ENCODE measurements at regions not wholly inside any gene's neighbourhood (a gene's known extent, or its start where the extent isn't known, plus 50 kb on each side); places are given as distances from the start of the nearest gene placed in this dataset.
A peak's percentile ranks its signal among the peaks of the same experiment; 100 is the strongest.
"Not testable (repeated sequence)": the region's sequence is repeated elsewhere in the genome, so short reads cannot be mapped to it uniquely, and the experiment has no call there.

DNA sequence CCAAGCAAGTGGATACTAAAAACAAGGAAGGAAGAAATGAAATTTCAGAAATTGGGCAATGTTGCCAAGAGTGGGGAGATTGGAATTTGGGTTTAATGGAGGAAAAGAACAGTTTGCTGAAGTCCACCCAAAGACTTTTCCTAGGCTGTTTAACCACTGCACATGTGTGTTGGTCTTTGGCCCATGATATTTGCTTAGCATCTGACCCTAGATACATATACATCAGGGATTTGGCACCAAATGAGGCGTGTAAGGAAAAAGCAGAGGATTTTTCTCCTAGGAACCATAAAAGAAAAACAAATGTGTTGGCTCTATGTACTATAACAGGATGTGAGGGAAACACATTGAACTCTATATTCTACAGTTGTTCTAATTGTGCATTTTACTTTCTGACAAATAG, 80.7 kb upstream of the CD28 start:
- TF ChIP-seq HDAC2 (IDR thresholded peaks at IDR 0.05) (no peak), BHLHE40 (IDR thresholded peaks at IDR 0.05; ENCODE audit: low read depth, low read length) (no peak), CBX8 (IDR thresholded peaks at IDR 0.05) (no peak), ZSCAN20 (CRISPR knock-in tag; IDR thresholded peaks at IDR 0.05) (no peak), RNF2 (IDR thresholded peaks at IDR 0.05; ENCODE audit: borderline replicate concordance, low read depth) (no peak), POLR2A (IDR thresholded peaks at IDR 0.05; ENCODE audit: low read length) (no peak), CBX2 (IDR thresholded peaks at IDR 0.05; ENCODE audit: borderline replicate concordance, low read depth) (no peak)
- TF ChIP-seq, protein P1, sequence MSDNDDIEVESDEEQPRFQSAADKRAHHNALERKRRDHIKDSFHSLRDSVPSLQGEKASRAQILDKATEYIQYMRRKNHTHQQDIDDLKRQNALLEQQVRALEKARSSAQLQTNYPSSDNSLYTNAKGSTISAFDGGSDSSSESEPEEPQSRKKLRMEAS (IDR thresholded peaks at IDR 0.05) = no peak
- DNase-seq (ENCODE audit: low read depth in 1 of 2, low spot score in 1 of 2) (no peak), ATAC-seq (no peak), FAIRE-seq (no peak)
- Histone ChIP-seq H3K27ac (no peak overlapping the region), H3K4me1 (peaks cover 16% of the 10 kb centered on the region), H3K4me2 (no peak overlapping the region), H3K4me3 (no peak overlapping the region), H3K9me3 (no peaks in the 10 kb centered on the region)
- WGBS (ENCODE audit: missing lambda C conversion rate) = 83% methylated on average over 1 of the region's 1 CpG
- CTCF ChIA-PET = no interaction called here
- POLR2A ChIA-PET = no interaction called here

DNA sequence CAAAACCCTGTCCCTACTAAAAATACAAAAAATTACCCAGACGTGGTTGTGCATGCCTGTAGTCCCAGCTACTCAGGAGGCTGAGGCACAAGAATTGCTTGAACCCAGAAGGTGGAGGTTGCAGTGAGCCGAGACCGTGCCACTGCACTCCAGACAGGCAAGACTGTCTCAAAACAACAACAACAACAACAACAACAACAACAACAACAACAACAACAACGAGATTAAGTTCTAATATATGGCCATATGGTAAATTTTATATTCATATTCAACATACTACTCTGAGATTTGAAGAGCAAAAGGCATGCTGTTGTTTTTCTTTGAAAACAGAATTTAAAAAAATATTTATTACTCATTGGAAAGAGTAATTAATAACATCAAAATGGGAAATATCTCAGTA, 80.2 kb upstream of the CD28 start:
- FAIRE-seq; H3K4me3 ChIP-seq; ATAC-seq; H3K27ac ChIP-seq; H3K9me3 ChIP-seq; DNase-seq (ENCODE audit: low read depth in 1 of 2, low spot score in 1 of 2); H3K4me2 ChIP-seq; CTCF ChIA-PET: not testable (repeated sequence)
- H3K4me1 ChIP-seq = peaks cover 22% of the 10 kb centered on the region
- 68% methylated on average over 4 of the region's 4 CpGs for WGBS (ENCODE audit: missing lambda C conversion rate)
- POLR2A ChIA-PET = interaction anchor here (0.7 kb wide), 1 partner anchor 12 kb away, joined by 3 read pairs; no protein-coding TSS in a partner anchor

DNA sequence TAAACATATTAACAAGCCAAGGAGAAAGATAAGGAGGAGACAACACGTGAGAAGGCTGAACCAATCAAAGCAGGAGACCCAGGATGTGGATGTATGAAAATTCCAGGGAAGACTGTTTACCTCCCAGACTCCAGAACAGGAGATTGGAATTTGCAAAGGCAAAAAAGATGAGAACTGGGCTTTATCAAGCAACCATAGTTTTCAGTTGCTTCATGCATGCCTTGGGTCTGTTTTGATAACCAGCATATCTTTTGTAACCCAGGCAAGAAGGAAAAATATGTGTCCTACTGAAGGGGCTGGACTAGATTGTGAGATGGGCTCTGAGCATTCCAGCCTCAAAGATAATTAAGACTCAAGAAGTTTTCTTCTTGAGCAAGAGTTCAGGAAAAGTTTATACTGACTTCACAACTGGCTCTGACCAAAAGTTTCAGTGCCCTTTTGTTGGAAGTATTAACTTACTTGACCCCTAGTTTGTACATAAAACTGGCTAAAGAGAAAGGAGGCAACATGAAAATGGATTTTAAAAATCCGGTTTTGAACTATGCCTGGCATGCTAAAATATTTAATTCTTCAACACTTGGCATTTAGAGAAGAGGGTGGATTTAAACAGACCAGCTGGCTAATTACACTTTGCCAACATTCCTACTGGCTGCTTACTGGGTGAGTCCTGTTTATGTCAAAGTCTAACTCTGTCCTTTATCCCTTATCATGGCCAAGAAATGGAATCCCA, 79.3 kb upstream of the CD28 start:
- ChIA-PET CTCF (interaction anchor here (0.8 kb wide), 1 partner anchor 10 kb away, joined by 3 read pairs; no protein-coding TSS in a partner anchor), POLR2A (interaction anchor here (0.7 kb wide), 1 partner anchor 12 kb away, joined by 3 read pairs; no protein-coding TSS in a partner anchor)
- WGBS (ENCODE audit: missing lambda C conversion rate) = 23% methylated on average over 2 of the region's 2 CpGs

DNA sequence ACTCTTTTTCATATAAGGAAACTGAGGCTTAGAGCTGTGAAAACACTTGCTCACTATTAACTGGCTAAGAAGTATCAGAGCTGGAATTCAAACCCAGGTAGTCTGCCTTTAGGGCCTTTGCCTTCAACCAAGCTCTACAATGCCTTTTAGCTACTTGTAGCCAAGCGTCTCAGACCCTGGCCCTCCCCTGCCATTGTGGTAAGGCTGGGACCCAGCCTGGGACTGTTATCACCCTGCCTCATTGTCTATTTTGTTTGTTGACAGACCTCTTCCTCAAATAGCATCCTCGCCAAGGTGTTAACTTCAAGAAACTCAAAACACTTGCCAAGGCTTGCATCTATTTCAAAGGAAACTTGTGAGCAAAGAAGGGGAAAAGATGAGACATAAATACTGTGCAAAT, 76.7 kb upstream of the CD28 start:
- no peak for FAIRE-seq

More for the DNA sequence above, 79.3 kb upstream of the CD28 start:
- Histone ChIP-seq H3K4me3 (no peak overlapping the region), H3K27ac (no peak overlapping the region), H3K4me2 (no peak overlapping the region), H3K9me3 (no peaks in the 10 kb centered on the region), H3K4me1 (peaks cover 25% of the 10 kb centered on the region)
- DNase-seq (ENCODE audit: low read depth in 1 of 2, low spot score in 1 of 2) (no peak), ATAC-seq (0 out of 6 replicates have a peak, but pooled peaks of 1 of the 2 experiments have one; percentile 29), FAIRE-seq (no peak)
- TF ChIP-seq BHLHE40 (IDR thresholded peaks at IDR 0.05; ENCODE audit: low read depth, low read length) = no peak
- TF ChIP-seq MAFK (IDR thresholded peaks at IDR 0.05; ENCODE audit: partially characterized antibody) = no peak
- no peak for TF ChIP-seq SREBF2 (IDR thresholded peaks at IDR 0.05)
- TF ChIP-seq RAD21 (conservative IDR thresholded peaks at IDR 0.05 in 1 of 2, IDR thresholded peaks at IDR 0.05 in 1 of 2) = no peak
- no peak for TF ChIP-seq CHD4 (IDR thresholded peaks at IDR 0.05; ENCODE audit: borderline replicate concordance)

DNA sequence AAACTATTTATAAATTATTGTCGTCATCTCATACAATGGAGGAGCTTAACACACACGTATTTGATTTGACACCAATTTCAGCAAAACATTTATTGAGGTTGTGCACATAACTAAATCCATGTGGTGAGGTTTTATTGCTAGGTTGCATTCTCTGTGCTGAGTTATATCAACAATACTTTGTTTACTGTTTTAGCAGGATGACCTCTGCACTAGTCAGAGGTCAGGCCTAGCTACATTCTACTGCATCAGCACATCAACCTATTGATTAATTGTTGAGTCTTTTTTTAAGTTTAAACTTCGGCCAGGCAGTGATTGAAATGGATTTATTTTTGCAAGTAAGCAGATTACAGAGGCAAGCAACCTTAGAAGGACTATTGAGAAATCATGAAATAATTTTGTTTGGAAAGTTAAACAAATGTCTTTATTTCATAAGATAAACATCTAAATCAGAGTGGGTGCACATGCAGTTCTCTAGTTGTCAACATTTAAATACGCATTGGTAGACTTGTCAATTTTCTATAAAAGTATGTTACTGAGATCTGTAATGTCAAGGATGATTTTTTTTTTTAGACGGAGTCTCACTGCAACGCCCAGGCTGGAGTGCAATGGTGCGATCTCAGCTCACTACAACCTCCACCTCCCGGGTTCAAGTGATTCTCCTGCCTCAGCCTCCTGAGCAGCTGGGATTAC, 75.2 kb upstream of the CD28 start:
- Histone ChIP-seq H3K27ac (no peak overlapping the region), H3K9me3 (no peaks in the 10 kb centered on the region), H3K4me1 (peaks cover 12% of the 10 kb centered on the region), H3K4me2 (peak overlapping the region; percentile 12; the same call in 1 of the 3 replicates), H3K4me3 (no peak overlapping the region)
- ChIA-PET POLR2A (no interaction called here), CTCF (no interaction called here)
- WGBS (ENCODE audit: missing lambda C conversion rate) = 79% methylated on average over 8 of the region's 8 CpGs
- DNase-seq (ENCODE audit: low read depth in 1 of 2, low spot score in 1 of 2) = peak in 1 of 2 experiments; percentile 18
- no peak for TF ChIP-seq RCOR1 (IDR thresholded peaks at IDR 0.05; ENCODE audit: low read depth, low read length)
- no peak for TF ChIP-seq NPAS2 (CRISPR knock-in tag; IDR thresholded peaks at IDR 0.05; ENCODE audit: borderline replicate concordance)
- TF ChIP-seq GATA3 (IDR thresholded peaks at IDR 0.05; ENCODE audit: borderline replicate concordance) = peak; percentile 40; the same call in 1 of the 2 replicates
- peak; percentile 76 for TF ChIP-seq MAFK (IDR thresholded peaks at IDR 0.05; ENCODE audit: partially characterized antibody)
- TF ChIP-seq NR3C1 (IDR thresholded peaks at IDR 0.05) = no peak
- no peak for FAIRE-seq
- peak in 1 of 2 experiments; percentile 56; a peak in 1 of 6 replicates for ATAC-seq

More for the DNA sequence above, 76.7 kb upstream of the CD28 start:
- no peak for ATAC-seq
- no peak overlapping the region for H3K27ac ChIP-seq
- no peaks in the 10 kb centered on the region for H3K9me3 ChIP-seq
- no peak for TF ChIP-seq FOSL2 (IDR thresholded peaks at IDR 0.05)
- TF ChIP-seq FOSL2 (CRISPR knock-in tag; IDR thresholded peaks at IDR 0.05) = no peak
- no peak for TF ChIP-seq JUNB (IDR thresholded peaks at IDR 0.05)
- TF ChIP-seq NFE2L2 (conservative IDR thresholded peaks at IDR 0.05; ENCODE audit: low read length) = no peak
- TF ChIP-seq SREBF2 (IDR thresholded peaks at IDR 0.05) = no peak
- TF ChIP-seq HOXB5 (CRISPR knock-in tag; IDR thresholded peaks at IDR 0.05) = no peak
- no peak for TF ChIP-seq PHF8 (IDR thresholded peaks at IDR 0.05; ENCODE audit: borderline replicate concordance, low read depth)
- no peak for TF ChIP-seq TP53 (CRISPR knock-in tag; IDR thresholded peaks at IDR 0.05)
- TF ChIP-seq NR3C1 (IDR thresholded peaks at IDR 0.05) = no peak
- no peak for TF ChIP-seq ZC3H11A (IDR thresholded peaks at IDR 0.05)
- WGBS (ENCODE audit: missing lambda C conversion rate) = 73% methylated on average over 2 of the region's 2 CpGs
- no peak overlapping the region for H3K4me3 ChIP-seq
- H3K4me2 ChIP-seq = no peak overlapping the region
- POLR2A ChIA-PET = no interaction called here
- peaks cover 12% of the 10 kb centered on the region for H3K4me1 ChIP-seq
- no peak for DNase-seq (ENCODE audit: low read depth in 1 of 2, low spot score in 1 of 2)
- CTCF ChIA-PET = no interaction called here

Measured in A549 (cell line).